ENCODE measurements at regions not wholly inside any gene's neighbourhood (a gene's known extent, or its start where the extent isn't known, plus 50 kb on each side); places are given as distances from the start of the nearest gene placed in this dataset.
"Not testable (repeated sequence)": the region's sequence is repeated elsewhere in the genome, so short reads cannot be mapped to it uniquely, and the experiment has no call there.

- DNase-seq (ENCODE audit: low spot score): no peak
- intact Hi-C loops (cut with DNase I): no loop called here
These were observed 375.5 kb downstream of the TLE1 start for GRCh38 chr9:81313877-81314276.

- DNase-seq (ENCODE audit: low spot score): no peak
- intact Hi-C loops (cut with DNase I): no loop called here
These were observed 377.0 kb downstream of the TLE1 start for GRCh38 chr9:81312346-81312745.

GRCh38 chr9:81308404-81308803 is 380.9 kb downstream of the TLE1 start:
- intact Hi-C loops (cut with DNase I): loop anchor here (10.0 kb wide), 1 partner anchor 196 kb away; no protein-coding TSS in a partner anchor
- DNase-seq (ENCODE audit: low spot score): no peak

GRCh38 chr9:81307791-81308190 is 381.6 kb downstream of the TLE1 start:
- intact Hi-C loops (cut with DNase I): loop anchor here (10.0 kb wide), 1 partner anchor 197 kb away; no protein-coding TSS in a partner anchor

GRCh38 chr9:81305561-81306182 is 383.7 kb downstream of the TLE1 start:
- DNase-seq (ENCODE audit: low spot score): no peak
- intact Hi-C loops (cut with DNase I): loop anchor here (10.0 kb wide), 1 partner anchor 199 kb away; no protein-coding TSS in a partner anchor

More at GRCh38 chr9:81307791-81308190, 381.6 kb downstream of the TLE1 start:
- not testable (repeated sequence) for DNase-seq (ENCODE audit: low spot score)

GRCh38 chr9:81303658-81304057 is 385.7 kb downstream of the TLE1 start:
- DNase-seq (ENCODE audit: low spot score): no peak
- intact Hi-C loops (cut with DNase I): loop anchor here (10.0 kb wide), 1 partner anchor 201 kb away; no protein-coding TSS in a partner anchor

- intact Hi-C loops (cut with DNase I): no loop called here
- DNase-seq (ENCODE audit: low spot score): no peak
These were observed 395.7 kb downstream of the TLE1 start for GRCh38 chr9:81293651-81294050.

- intact Hi-C loops (cut with DNase I): no loop called here
- DNase-seq (ENCODE audit: low spot score): no peak
These were observed 397.1 kb downstream of the TLE1 start for GRCh38 chr9:81292056-81292805.

GRCh38 chr9:81289622-81290021 is 399.7 kb downstream of the TLE1 start:
- no peak for DNase-seq (ENCODE audit: low spot score)
- intact Hi-C loops (cut with DNase I): no loop called here

- no peak for DNase-seq (ENCODE audit: low spot score)
- intact Hi-C loops (cut with DNase I): no loop called here
These were observed 421.3 kb downstream of the TLE1 start for GRCh38 chr9:81268048-81268447.

- intact Hi-C loops (cut with DNase I): no loop called here
- no peak for DNase-seq (ENCODE audit: low spot score)
These were observed 422.7 kb downstream of the TLE1 start for GRCh38 chr9:81266674-81267073.

- intact Hi-C loops (cut with DNase I): no loop called here
- no peak for DNase-seq (ENCODE audit: low spot score)
These were observed 423.3 kb downstream of the TLE1 start for GRCh38 chr9:81266086-81266485.

- DNase-seq (ENCODE audit: low spot score): no peak
- intact Hi-C loops (cut with DNase I): no loop called here
These were observed 424.8 kb downstream of the TLE1 start for GRCh38 chr9:81264516-81264915.

GRCh38 chr9:81259896-81260295 is 429.5 kb downstream of the TLE1 start:
- intact Hi-C loops (cut with DNase I): no loop called here
- no peak for DNase-seq (ENCODE audit: low spot score)

- DNase-seq (ENCODE audit: low spot score): no peak
- intact Hi-C loops (cut with DNase I): no loop called here
These were observed 433.0 kb downstream of the TLE1 start for GRCh38 chr9:81256368-81256767.

GRCh38 chr9:81250606-81251005 is 438.7 kb downstream of the TLE1 start:
- DNase-seq (ENCODE audit: low spot score): no peak
- intact Hi-C loops (cut with DNase I): no loop called here

- intact Hi-C loops (cut with DNase I): no loop called here
- DNase-seq (ENCODE audit: low spot score): no peak
These were observed 439.3 kb downstream of the TLE1 start for GRCh38 chr9:81250041-81250440.

GRCh38 chr9:81245254-81245956 is 443.9 kb downstream of the TLE1 start:
- intact Hi-C loops (cut with DNase I): no loop called here
- DNase-seq (ENCODE audit: low spot score): no peak

GRCh38 chr9:81244631-81245030 is 444.7 kb downstream of the TLE1 start:
- intact Hi-C loops (cut with DNase I): no loop called here
- no peak for DNase-seq (ENCODE audit: low spot score)

- intact Hi-C loops (cut with DNase I): no loop called here
- no peak for DNase-seq (ENCODE audit: low spot score)
These were observed 446.5 kb downstream of the TLE1 start for GRCh38 chr9:81242866-81243265.

- intact Hi-C loops (cut with DNase I): no loop called here
- DNase-seq (ENCODE audit: low spot score): no peak
These were observed 450.0 kb downstream of the TLE1 start for GRCh38 chr9:81239388-81239787.

Data from cardiac septum (tissue), 1 donor.